ENCODE measurements at regions not wholly inside any gene's neighbourhood (a gene's known extent, or its start where the extent isn't known, plus 50 kb on each side); places are given as distances from the start of the nearest gene placed in this dataset.

DNA sequence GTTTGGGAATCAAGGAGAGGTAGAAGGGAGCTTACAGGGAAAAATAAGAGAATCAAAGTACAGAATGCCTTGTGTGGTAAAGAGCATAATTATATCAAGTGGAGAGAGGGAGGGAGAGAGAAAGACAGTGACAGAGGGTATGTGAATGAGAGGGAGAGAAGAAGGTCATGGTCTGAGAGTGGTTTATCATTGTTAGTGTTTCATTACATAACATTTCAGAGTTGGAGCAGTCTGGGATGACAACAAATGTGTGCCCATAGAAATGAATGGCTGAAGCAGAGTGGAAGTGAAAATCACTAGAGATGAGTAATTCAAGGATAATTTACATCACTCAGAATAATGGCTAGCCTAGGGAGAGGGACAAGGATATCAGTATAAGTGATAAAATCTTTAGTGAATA, 799.2 kb downstream of the TLE1 start:
- Histone ChIP-seq H3K36me3 (ENCODE audit: low read length) (no peaks in the 10 kb centered on the region), H4K20me1 (ENCODE audit: low read depth, low read length) (no peaks in the 10 kb centered on the region), H3K4me3 (ENCODE audit: insufficient read depth, low read length, poor library complexity, severe bottlenecking) (no peak overlapping the region), H3K9me3 (ENCODE audit: insufficient read depth, low read length) (no peaks in the 10 kb centered on the region), H3K9ac (ENCODE audit: low read length) (no peak overlapping the region), H3K9me2 (replicated peaks; ENCODE audit: insufficient read depth, low read length) (no peaks in the 10 kb centered on the region), H3F3A (ENCODE audit: insufficient read depth) (no peaks in the 10 kb centered on the region), H3K27ac (ENCODE audit: low read depth, low read length) (no peak overlapping the region), H2AFZ (ENCODE audit: low read depth, low read length, severe bottlenecking) (no peak overlapping the region), H3K4me2 (ENCODE audit: low read depth, low read length, poor library complexity, severe bottlenecking) (no peak overlapping the region), H3K27me3 (ENCODE audit: low read length) (no peaks in the 10 kb centered on the region), H3K79me2 (ENCODE audit: insufficient read depth, low read length) (no peaks in the 10 kb centered on the region)
- TF ChIP-seq, protein P1, sequence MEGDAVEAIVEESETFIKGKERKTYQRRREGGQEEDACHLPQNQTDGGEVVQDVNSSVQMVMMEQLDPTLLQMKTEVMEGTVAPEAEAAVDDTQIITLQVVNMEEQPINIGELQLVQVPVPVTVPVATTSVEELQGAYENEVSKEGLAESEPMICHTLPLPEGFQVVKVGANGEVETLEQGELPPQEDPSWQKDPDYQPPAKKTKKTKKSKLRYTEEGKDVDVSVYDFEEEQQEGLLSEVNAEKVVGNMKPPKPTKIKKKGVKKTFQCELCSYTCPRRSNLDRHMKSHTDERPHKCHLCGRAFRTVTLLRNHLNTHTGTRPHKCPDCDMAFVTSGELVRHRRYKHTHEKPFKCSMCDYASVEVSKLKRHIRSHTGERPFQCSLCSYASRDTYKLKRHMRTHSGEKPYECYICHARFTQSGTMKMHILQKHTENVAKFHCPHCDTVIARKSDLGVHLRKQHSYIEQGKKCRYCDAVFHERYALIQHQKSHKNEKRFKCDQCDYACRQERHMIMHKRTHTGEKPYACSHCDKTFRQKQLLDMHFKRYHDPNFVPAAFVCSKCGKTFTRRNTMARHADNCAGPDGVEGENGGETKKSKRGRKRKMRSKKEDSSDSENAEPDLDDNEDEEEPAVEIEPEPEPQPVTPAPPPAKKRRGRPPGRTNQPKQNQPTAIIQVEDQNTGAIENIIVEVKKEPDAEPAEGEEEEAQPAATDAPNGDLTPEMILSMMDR (IDR thresholded peaks at IDR 0.05; ENCODE audit: insufficient read depth, low read length, poor library complexity, severe bottlenecking): no peak
- no peak for TF ChIP-seq EZH2phosphoT487 (conservative IDR thresholded peaks at IDR 0.05; ENCODE audit: low read length)

DNA sequence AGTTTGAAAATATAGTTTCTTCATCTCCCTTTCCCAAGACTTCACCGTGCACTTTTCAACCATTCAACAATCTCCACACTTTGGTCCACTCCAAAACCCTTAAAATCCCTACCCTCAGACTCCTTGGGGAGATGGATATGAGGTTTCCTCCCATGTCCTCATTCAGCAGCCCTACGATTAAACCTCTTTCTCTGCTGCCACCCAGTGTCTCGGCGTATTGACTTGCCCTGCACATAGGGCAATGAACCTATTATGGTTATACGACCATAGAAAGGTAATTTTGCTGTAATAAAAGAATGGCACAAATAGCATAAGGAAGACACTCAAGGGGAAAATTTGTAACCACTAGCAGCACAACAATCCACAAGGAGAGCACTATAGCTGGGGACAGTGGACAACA, 803.5 kb downstream of the TLE1 start:
- Histone ChIP-seq H3K79me2 (ENCODE audit: insufficient read depth, low read length) (no peaks in the 10 kb centered on the region), H3K27ac (ENCODE audit: low read depth, low read length) (no peak overlapping the region), H3K9ac (ENCODE audit: low read length) (no peak overlapping the region), H3K9me3 (ENCODE audit: insufficient read depth, low read length) (no peaks in the 10 kb centered on the region), H2AFZ (ENCODE audit: low read depth, low read length, severe bottlenecking) (no peak overlapping the region), H3F3A (ENCODE audit: insufficient read depth) (no peaks in the 10 kb centered on the region), H3K4me2 (ENCODE audit: low read depth, low read length, poor library complexity, severe bottlenecking) (no peak overlapping the region), H3K27me3 (ENCODE audit: low read length) (no peaks in the 10 kb centered on the region), H3K36me3 (ENCODE audit: low read length) (no peaks in the 10 kb centered on the region), H4K20me1 (ENCODE audit: low read depth, low read length) (no peaks in the 10 kb centered on the region), H3K9me2 (replicated peaks; ENCODE audit: insufficient read depth, low read length) (no peaks in the 10 kb centered on the region), H3K4me3 (ENCODE audit: insufficient read depth, low read length, poor library complexity, severe bottlenecking) (no peak overlapping the region)
- TF ChIP-seq EZH2phosphoT487 (conservative IDR thresholded peaks at IDR 0.05; ENCODE audit: low read length): no peak
- TF ChIP-seq, protein P1 (IDR thresholded peaks at IDR 0.05; ENCODE audit: insufficient read depth, low read length, poor library complexity, severe bottlenecking): no peak

DNA sequence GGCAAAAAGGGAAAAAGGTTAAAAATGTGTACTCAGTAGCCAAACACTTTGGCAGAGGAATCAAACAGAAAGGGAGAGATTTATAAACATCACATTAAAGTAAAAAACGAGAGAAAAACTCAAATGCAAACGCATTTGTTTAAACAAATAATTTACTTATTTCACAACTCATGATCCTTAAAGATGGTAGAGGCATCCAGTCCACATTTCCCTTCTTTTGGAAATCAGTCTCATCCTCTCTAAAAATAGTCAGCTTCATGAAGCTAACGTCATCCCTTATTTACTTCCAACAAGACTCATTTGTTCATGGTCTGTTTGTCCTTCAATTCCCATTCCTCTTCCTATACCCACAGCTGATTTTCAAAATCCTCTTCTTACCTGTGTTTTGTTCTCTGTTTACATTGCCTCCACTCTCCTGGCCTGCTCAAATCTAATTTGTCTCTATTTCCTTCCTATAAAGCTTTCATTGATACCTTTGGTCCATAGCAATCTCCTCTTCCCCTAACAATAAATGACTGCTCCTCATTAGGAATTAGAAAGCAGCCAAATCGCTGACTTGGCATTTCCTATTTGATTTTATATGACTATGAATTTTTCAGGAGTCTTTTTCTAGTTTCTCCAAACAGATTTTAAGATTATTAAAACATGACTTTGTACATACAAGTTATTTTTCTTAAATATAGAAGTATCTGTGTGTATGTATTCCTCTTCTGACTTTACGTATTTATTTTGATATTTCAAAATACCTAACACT, 805.3 kb downstream of the TLE1 start:
- Histone ChIP-seq H3K4me2 (ENCODE audit: low read depth, low read length, poor library complexity, severe bottlenecking) (no peak overlapping the region), H3K27ac (ENCODE audit: low read depth, low read length) (no peak overlapping the region), H3K79me2 (ENCODE audit: insufficient read depth, low read length) (no peaks in the 10 kb centered on the region), H2AFZ (ENCODE audit: low read depth, low read length, severe bottlenecking) (no peak overlapping the region), H3K9me2 (replicated peaks; ENCODE audit: insufficient read depth, low read length) (no peaks in the 10 kb centered on the region), H3K9me3 (ENCODE audit: insufficient read depth, low read length) (no peaks in the 10 kb centered on the region), H3K9ac (ENCODE audit: low read length) (no peak overlapping the region), H4K20me1 (ENCODE audit: low read depth, low read length) (no peaks in the 10 kb centered on the region), H3K27me3 (ENCODE audit: low read length) (no peaks in the 10 kb centered on the region), H3K36me3 (ENCODE audit: low read length) (no peaks in the 10 kb centered on the region), H3K4me3 (ENCODE audit: insufficient read depth, low read length, poor library complexity, severe bottlenecking) (no peak overlapping the region), H3F3A (ENCODE audit: insufficient read depth) (no peaks in the 10 kb centered on the region)
- TF ChIP-seq, protein P1 (IDR thresholded peaks at IDR 0.05; ENCODE audit: insufficient read depth, low read length, poor library complexity, severe bottlenecking): no peak
- no peak for TF ChIP-seq EZH2phosphoT487 (conservative IDR thresholded peaks at IDR 0.05; ENCODE audit: low read length)
